DND-41 (cell line): ENCODE measurements at regions not wholly inside any gene's neighbourhood (a gene's known extent, or its start where the extent isn't known, plus 50 kb on each side); places are given as distances from the start of the nearest gene placed in this dataset.

Source experiments
- ATAC-seq: fragments of 200-7000 bp; cut with Tn5 transposase; 3 replicates; pipeline ENCODE4 v1.9.1; 2021; ENCODE audit warnings: low read depth; ENCODE audit not compliant: insufficient read depth
- DNase-seq: peaks from one replicate; pipeline ENCODE4 v3.0.0-alpha.2; 2020
- H2AFZ ChIP-seq: 2 replicates; pipeline ENCODE4 v1.6.0; 2012; ENCODE audit warnings: low read depth, low read length
- H3K27ac ChIP-seq: 2 replicates; pipeline ENCODE4 v1.5.1; 2012; ENCODE audit warnings: low read length, inconsistent platforms
- H3K27me3 ChIP-seq: fragments of 200-600 bp; sonication (generic); 2 replicates; pipeline ENCODE4 v1.6.0; 2012; ENCODE audit warnings: low read length, mild to moderate bottlenecking, inconsistent platforms; ENCODE audit not compliant: insufficient read depth, poor library complexity
- H3K36me3 ChIP-seq: 2 replicates; pipeline ENCODE4 v1.5.1; 2012; ENCODE audit warnings: low read length, inconsistent platforms; ENCODE audit not compliant: insufficient read depth
- H3K4me1 ChIP-seq: 2 replicates; pipeline ENCODE4 v1.5.1; 2012; ENCODE audit warnings: mild to moderate bottlenecking, low read length; ENCODE audit not compliant: insufficient read depth
- H3K4me2 ChIP-seq: 2 replicates; pipeline ENCODE4 v1.6.0; 2012; ENCODE audit warnings: mild to moderate bottlenecking, moderate library complexity, low read length, inconsistent platforms; ENCODE audit not compliant: insufficient read depth
- H3K4me3 ChIP-seq, 2 experiments: fragments of 200-600 bp in 1 of 2; shearing (Covaris generic) in 1 of 2; 2 replicates each; pipeline ENCODE4 v1.5.1; 2012 to 2016; ENCODE audit warnings: inconsistent platforms in 2 of 2, low read length in 2 of 2, mild to moderate bottlenecking in 2 of 2, low read depth in 1 of 2, moderate library complexity in 1 of 2
- H3K79me2 ChIP-seq: 2 replicates; pipeline ENCODE4 v1.6.0; 2012; ENCODE audit warnings: low read length, inconsistent platforms; ENCODE audit not compliant: insufficient read depth
- H3K9ac ChIP-seq: 2 replicates; pipeline ENCODE4 v1.6.0; 2012; ENCODE audit warnings: low read depth, mild to moderate bottlenecking, inconsistent platforms, low read length, moderate library complexity
- H3K9me3 ChIP-seq: 2 replicates; pipeline ENCODE4 v1.5.1; 2012; ENCODE audit warnings: low read length, moderate library complexity, mild to moderate bottlenecking, inconsistent platforms; ENCODE audit not compliant: insufficient read depth, severe bottlenecking
- H4K20me1 ChIP-seq: 2 replicates; pipeline ENCODE4 v1.6.0; 2012; ENCODE audit warnings: low read length; ENCODE audit not compliant: insufficient read depth
- EZH2 ChIP-seq: IDR thresholded peaks from 3 replicates; pipeline ENCODE4 v1.6.1; 2012; ENCODE audit warnings: borderline replicate concordance, low read depth, mild to moderate bottlenecking, moderate library complexity, low read length, inconsistent platforms; ENCODE audit not compliant: severe bottlenecking
- TF ChIP-seq, protein P1 (sequence below): IDR thresholded peaks from 2 replicates; pipeline ENCODE4 v1.5.1; 2012; ENCODE audit warnings: borderline replicate concordance, low read length, moderate library complexity, mild to moderate bottlenecking; ENCODE audit not compliant: poor library complexity, severe bottlenecking; ENCODE audit errors: extremely low read depth

- H3K4me1 ChIP-seq, result no peaks in the 10 kb centered on the region
- H3K79me2 ChIP-seq, result no peaks in the 10 kb centered on the region
- no peaks in the 10 kb centered on the region for H4K20me1 ChIP-seq
- DNase-seq (no peak), ATAC-seq (no peak)
- no peak for TF ChIP-seq EZH2
- no peak overlapping the region for H3K27ac ChIP-seq
- no peaks in the 10 kb centered on the region for H3K36me3 ChIP-seq
- no peak overlapping the region for H3K4me2 ChIP-seq
- H2AFZ ChIP-seq, result no peak overlapping the region
- no peak overlapping the region for H3K4me3 ChIP-seq
- H3K9ac ChIP-seq, result no peak overlapping the region
- H3K27me3 ChIP-seq, result no peaks in the 10 kb centered on the region
- no peaks in the 10 kb centered on the region for H3K9me3 ChIP-seq
Measured at GRCh38 chr4:62162606-62163005, 962.5 kb downstream of the ADGRL3 start.

DNA sequence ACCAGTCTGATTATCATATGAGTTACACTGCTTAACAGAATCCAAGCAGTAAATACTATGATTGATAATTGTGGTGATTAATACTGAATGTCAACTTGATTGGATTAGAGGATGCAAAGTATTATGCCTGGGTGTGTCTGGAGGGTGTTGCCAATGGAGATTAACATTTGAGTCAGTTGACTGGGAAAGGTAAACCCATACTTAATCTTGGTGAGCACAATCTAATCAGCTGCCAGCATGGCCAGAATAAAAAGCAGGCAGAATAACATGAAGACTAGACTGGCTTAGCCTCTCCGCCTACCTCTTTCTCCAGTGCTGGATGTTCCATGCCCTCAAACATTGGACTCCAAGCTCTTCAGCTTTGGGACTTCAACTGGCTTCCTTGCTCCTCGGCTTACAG, 961.3 kb downstream of the ADGRL3 start:
- no peak for TF ChIP-seq EZH2
- TF ChIP-seq, protein P1, sequence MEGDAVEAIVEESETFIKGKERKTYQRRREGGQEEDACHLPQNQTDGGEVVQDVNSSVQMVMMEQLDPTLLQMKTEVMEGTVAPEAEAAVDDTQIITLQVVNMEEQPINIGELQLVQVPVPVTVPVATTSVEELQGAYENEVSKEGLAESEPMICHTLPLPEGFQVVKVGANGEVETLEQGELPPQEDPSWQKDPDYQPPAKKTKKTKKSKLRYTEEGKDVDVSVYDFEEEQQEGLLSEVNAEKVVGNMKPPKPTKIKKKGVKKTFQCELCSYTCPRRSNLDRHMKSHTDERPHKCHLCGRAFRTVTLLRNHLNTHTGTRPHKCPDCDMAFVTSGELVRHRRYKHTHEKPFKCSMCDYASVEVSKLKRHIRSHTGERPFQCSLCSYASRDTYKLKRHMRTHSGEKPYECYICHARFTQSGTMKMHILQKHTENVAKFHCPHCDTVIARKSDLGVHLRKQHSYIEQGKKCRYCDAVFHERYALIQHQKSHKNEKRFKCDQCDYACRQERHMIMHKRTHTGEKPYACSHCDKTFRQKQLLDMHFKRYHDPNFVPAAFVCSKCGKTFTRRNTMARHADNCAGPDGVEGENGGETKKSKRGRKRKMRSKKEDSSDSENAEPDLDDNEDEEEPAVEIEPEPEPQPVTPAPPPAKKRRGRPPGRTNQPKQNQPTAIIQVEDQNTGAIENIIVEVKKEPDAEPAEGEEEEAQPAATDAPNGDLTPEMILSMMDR, result no peak
- H3K79me2 ChIP-seq, result no peaks in the 10 kb centered on the region
- H3K4me3 ChIP-seq, result no peak overlapping the region
- H3K9me3 ChIP-seq, result no peaks in the 10 kb centered on the region
- no peak overlapping the region for H3K4me2 ChIP-seq
- H2AFZ ChIP-seq, result no peak overlapping the region
- no peak overlapping the region for H3K9ac ChIP-seq
- H3K27ac ChIP-seq, result no peak overlapping the region
- no peak for ATAC-seq
- no peaks in the 10 kb centered on the region for H4K20me1 ChIP-seq
- no peaks in the 10 kb centered on the region for H3K36me3 ChIP-seq
- H3K4me1 ChIP-seq, result no peaks in the 10 kb centered on the region
- H3K27me3 ChIP-seq, result no peaks in the 10 kb centered on the region
- no peak for DNase-seq

DNA sequence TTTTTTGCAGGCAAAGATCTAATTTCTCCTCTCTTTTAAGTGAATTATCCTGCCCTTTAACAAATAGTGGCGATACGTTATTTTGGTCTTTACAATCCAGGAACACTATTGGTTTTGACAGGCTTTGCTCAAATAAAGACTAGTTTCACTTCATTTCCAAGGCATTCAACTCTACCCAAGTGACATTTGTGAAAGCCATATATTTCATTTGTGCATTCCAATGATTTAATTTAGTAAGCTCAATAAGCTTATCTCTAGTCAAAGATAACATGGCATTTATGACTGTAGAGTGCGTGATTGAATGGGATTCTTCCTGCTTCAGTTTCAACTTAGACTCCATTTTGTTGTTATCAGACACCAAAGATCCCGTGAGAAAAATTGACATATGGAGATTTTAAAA, 959.8 kb downstream of the ADGRL3 start:
- H3K27ac ChIP-seq, result no peak overlapping the region
- no peaks in the 10 kb centered on the region for H3K79me2 ChIP-seq
- H3K36me3 ChIP-seq, result no peaks in the 10 kb centered on the region
- H3K4me3 ChIP-seq, result no peak overlapping the region
- no peak overlapping the region for H2AFZ ChIP-seq
- no peaks in the 10 kb centered on the region for H3K4me1 ChIP-seq
- H3K9ac ChIP-seq, result no peak overlapping the region
- H4K20me1 ChIP-seq, result no peaks in the 10 kb centered on the region
- TF ChIP-seq, protein P1, result no peak
- no peak for TF ChIP-seq EZH2
- ATAC-seq (no peak), DNase-seq (no peak)
- H3K4me2 ChIP-seq, result no peak overlapping the region
- no peaks in the 10 kb centered on the region for H3K9me3 ChIP-seq
- no peaks in the 10 kb centered on the region for H3K27me3 ChIP-seq

GRCh38 chr4:62159306-62159705, 959.2 kb downstream of the ADGRL3 start:
- ATAC-seq (no peak), DNase-seq (no peak)
- H2AFZ ChIP-seq, result no peak overlapping the region
- H3K79me2 ChIP-seq, result no peaks in the 10 kb centered on the region
- no peaks in the 10 kb centered on the region for H3K9me3 ChIP-seq
- no peak overlapping the region for H3K4me3 ChIP-seq
- H4K20me1 ChIP-seq, result no peaks in the 10 kb centered on the region
- H3K4me1 ChIP-seq, result no peaks in the 10 kb centered on the region
- H3K4me2 ChIP-seq, result no peak overlapping the region
- H3K27me3 ChIP-seq, result no peaks in the 10 kb centered on the region
- H3K27ac ChIP-seq, result no peak overlapping the region
- no peaks in the 10 kb centered on the region for H3K36me3 ChIP-seq
- H3K9ac ChIP-seq, result no peak overlapping the region
- TF ChIP-seq EZH2, result no peak
- TF ChIP-seq, protein P1, result no peak
